PFSK-1 (cell line): ENCODE measurements at regions not wholly inside any gene's neighbourhood (a gene's known extent, or its start where the extent isn't known, plus 50 kb on each side); places are given as distances from the start of the nearest gene placed in this dataset.

Experiments used
- FOXP2 ChIP-seq: optimal IDR thresholded peaks from 2 replicates; pipeline ENCODE3; 2011; ENCODE audit warnings: borderline replicate concordance, control low read depth, inconsistent platforms; ENCODE audit not compliant: insufficient read depth; ENCODE audit errors: extremely low read length, extremely low read depth
- POLR2AphosphoS5 ChIP-seq: IDR thresholded peaks from 2 replicates; pipeline ENCODE4 v1.6.1; 2012; ENCODE audit warnings: low read depth, mild to moderate bottlenecking, control low read depth, low read length, moderate library complexity
- REST ChIP-seq, 2 experiments: IDR thresholded peaks; 2 replicates each; pipeline versions ENCODE4 v1.6.1 to v1.8.0; 2011 to 2012; ENCODE audit warnings: low read depth in 2 of 2, low read length in 2 of 2, control low read depth in 1 of 2, inconsistent platforms in 1 of 2, mild to moderate bottlenecking in 1 of 2, moderate library complexity in 1 of 2; ENCODE audit not compliant: insufficient read depth in 1 of 2
- SIN3A ChIP-seq: IDR thresholded peaks from 2 replicates; pipeline ENCODE4 v1.6.1; 2012; ENCODE audit warnings: mild to moderate bottlenecking, low read length, moderate library complexity, borderline replicate concordance; ENCODE audit not compliant: insufficient read depth
- TAF1 ChIP-seq: IDR thresholded peaks from 2 replicates; pipeline ENCODE4 v1.6.1; 2012; ENCODE audit warnings: low read length, control low read depth, borderline replicate concordance; ENCODE audit not compliant: insufficient read depth

GRCh38 chr4:147355032-147355656 is 125.8 kb upstream of the EDNRA start:
- TF ChIP-seq POLR2AphosphoS5, result no peak
- TF ChIP-seq TAF1, result no peak
- TF ChIP-seq SIN3A, result no peak
- TF ChIP-seq REST (IDR thresholded peaks at IDR 0.05; ENCODE audit: insufficient read depth in 1 of 2, low read depth in 2 of 2, low read length in 2 of 2), result no peak
- no peak for TF ChIP-seq FOXP2
